Suppressor macrophage treated with lipopolysaccharide for 4 hours (primary cell): ENCODE measurements at regions not wholly inside any gene's neighbourhood (a gene's known extent, or its start where the extent isn't known, plus 50 kb on each side); places are given as distances from the start of the nearest gene placed in this dataset.

Source experiments
- DNase-seq: peaks from one replicate; pipeline ENCODE4 v3.0.0-alpha.2; 2020

GRCh38 chr6:139426795-139427194 is 52.3 kb upstream of the CITED2 start:
- DNase-seq, result no peak

- DNase-seq, result no peak
Observed at GRCh38 chr6:139425780-139426179, 51.3 kb upstream of the CITED2 start.

- DNase-seq, result no peak
Observed at GRCh38 chr6:139423971-139424667, 49.7 kb upstream of the CITED2 start.
